SJCRH30 (cell line): ENCODE measurements at regions not wholly inside any gene's neighbourhood (a gene's known extent, or its start where the extent isn't known, plus 50 kb on each side); places are given as distances from the start of the nearest gene placed in this dataset.

Experiments used
- DNase-seq, 2 experiments: peaks; one replicate each; pipeline ENCODE4 v3.0.0-alpha.2; 2015 to 2020
- H3K27ac ChIP-seq: fragments of 250-450 bp; sonication (Bioruptor Pico); 2 replicates; pipeline ENCODE4 v1.5.1; 2020; ENCODE audit warnings: mild to moderate bottlenecking, moderate library complexity
- H3K27me3 ChIP-seq: fragments of 250-450 bp; sonication (Bioruptor Pico); 2 replicates; pipeline ENCODE4 v1.5.1; 2020; ENCODE audit warnings: mild to moderate bottlenecking, moderate library complexity
- H3K36me3 ChIP-seq: fragments of 250-450 bp; sonication (Bioruptor Pico); 2 replicates; pipeline ENCODE4 v1.5.1; 2020; ENCODE audit warnings: mild to moderate bottlenecking, moderate library complexity
- H3K4me1 ChIP-seq: fragments of 250-450 bp; sonication (Bioruptor Pico); 2 replicates; pipeline ENCODE4 v1.5.1; 2020; ENCODE audit warnings: mild to moderate bottlenecking, moderate library complexity
- H3K4me3 ChIP-seq: fragments of 250-450 bp; sonication (Bioruptor Pico); 2 replicates; pipeline ENCODE4 v1.5.1; 2020; ENCODE audit warnings: mild to moderate bottlenecking, moderate library complexity
- H3K9me3 ChIP-seq: fragments of 250-450 bp; sonication (Bioruptor Pico); replicated peaks from 2 replicates; pipeline ENCODE4 v1.5.1; 2020; ENCODE audit warnings: mild to moderate bottlenecking, moderate library complexity

GRCh38 chr10:91335147-91335546 lies 75.0 kb upstream of the HECTD2 start:
- H3K4me3 ChIP-seq: no peak overlapping the region
- H3K27ac ChIP-seq: no peak overlapping the region
- peaks cover 18% of the 10 kb centered on the region for H3K4me1 ChIP-seq
- no peaks in the 10 kb centered on the region for H3K36me3 ChIP-seq
- no peak for DNase-seq
- no peaks in the 10 kb centered on the region for H3K27me3 ChIP-seq
- no peaks in the 10 kb centered on the region for H3K9me3 ChIP-seq

- DNase-seq: peak; percentile 11 to 50
- Histone ChIP-seq H3K9me3 (no peaks in the 10 kb centered on the region), H3K27ac (peak overlapping the region; percentile 100), H3K4me1 (peaks cover 41% of the 10 kb centered on the region), H3K4me3 (no peak overlapping the region), H3K27me3 (no peaks in the 10 kb centered on the region), H3K36me3 (no peaks in the 10 kb centered on the region)
Observed at GRCh38 chr10:91339729-91340128, 70.4 kb upstream of the HECTD2 start.

GRCh38 chr10:91340613-91341362 lies 69.4 kb upstream of the HECTD2 start:
- Histone ChIP-seq H3K36me3 (no peaks in the 10 kb centered on the region), H3K4me1 (peaks cover 41% of the 10 kb centered on the region), H3K27me3 (no peaks in the 10 kb centered on the region), H3K9me3 (no peaks in the 10 kb centered on the region), H3K4me3 (no peak overlapping the region; the same call in 1 of the 2 replicates), H3K27ac (peak overlapping the region; percentile 100)
- DNase-seq: peak; percentile 86 to 92

GRCh38 chr10:91341686-91342085 lies 68.5 kb upstream of the HECTD2 start:
- no peaks in the 10 kb centered on the region for H3K9me3 ChIP-seq
- H3K4me1 ChIP-seq: peaks cover 41% of the 10 kb centered on the region
- no peaks in the 10 kb centered on the region for H3K27me3 ChIP-seq
- H3K27ac ChIP-seq: peak overlapping the region; percentile 100
- peak; percentile 6 to 33 for DNase-seq
- no peaks in the 10 kb centered on the region for H3K36me3 ChIP-seq
- H3K4me3 ChIP-seq: no peak overlapping the region

- no peak for DNase-seq
- H3K4me3 ChIP-seq: no peak overlapping the region
- H3K27ac ChIP-seq: peak overlapping the region; percentile 100
- no peaks in the 10 kb centered on the region for H3K27me3 ChIP-seq
- H3K9me3 ChIP-seq: no peaks in the 10 kb centered on the region
- peaks cover 41% of the 10 kb centered on the region for H3K4me1 ChIP-seq
- no peaks in the 10 kb centered on the region for H3K36me3 ChIP-seq
Observed at GRCh38 chr10:91343010-91343409, 67.1 kb upstream of the HECTD2 start.

- Histone ChIP-seq H3K4me1 (peaks cover 31% of the 10 kb centered on the region), H3K9me3 (no peaks in the 10 kb centered on the region), H3K27me3 (no peaks in the 10 kb centered on the region), H3K4me3 (no peak overlapping the region), H3K27ac (no peak overlapping the region), H3K36me3 (no peaks in the 10 kb centered on the region)
- no peak for DNase-seq
Observed at GRCh38 chr10:91344117-91344856, 65.9 kb upstream of the HECTD2 start.

- no peaks in the 10 kb centered on the region for H3K27me3 ChIP-seq
- H3K27ac ChIP-seq: no peak overlapping the region
- no peak overlapping the region for H3K4me3 ChIP-seq
- no peak for DNase-seq
- no peaks in the 10 kb centered on the region for H3K36me3 ChIP-seq
- H3K9me3 ChIP-seq: no peaks in the 10 kb centered on the region
- peaks cover 20% of the 10 kb centered on the region for H3K4me1 ChIP-seq
Observed at GRCh38 chr10:91345716-91346115, 64.4 kb upstream of the HECTD2 start.

GRCh38 chr10:91347529-91347928 lies 62.6 kb upstream of the HECTD2 start:
- H3K9me3 ChIP-seq: no peaks in the 10 kb centered on the region
- H3K27ac ChIP-seq: no peak overlapping the region
- H3K4me3 ChIP-seq: no peak overlapping the region
- no peak for DNase-seq
- peaks cover 6% of the 10 kb centered on the region for H3K4me1 ChIP-seq
- no peaks in the 10 kb centered on the region for H3K36me3 ChIP-seq
- H3K27me3 ChIP-seq: no peaks in the 10 kb centered on the region

- Histone ChIP-seq H3K4me1 (peaks cover 5% of the 10 kb centered on the region), H3K27ac (no peak overlapping the region), H3K9me3 (no peaks in the 10 kb centered on the region), H3K36me3 (no peaks in the 10 kb centered on the region), H3K4me3 (no peak overlapping the region), H3K27me3 (no peaks in the 10 kb centered on the region)
- DNase-seq: peak in 1 of 2 experiments; percentile 8
Observed at GRCh38 chr10:91349381-91349780, 60.8 kb upstream of the HECTD2 start.

- Histone ChIP-seq H3K27me3 (no peaks in the 10 kb centered on the region), H3K4me1 (peaks cover 14% of the 10 kb centered on the region), H3K4me3 (no peak overlapping the region), H3K9me3 (no peaks in the 10 kb centered on the region), H3K36me3 (no peaks in the 10 kb centered on the region), H3K27ac (no peak overlapping the region)
- DNase-seq: peak in 1 of 2 experiments; percentile 12
Observed at GRCh38 chr10:91350651-91351081, 59.5 kb upstream of the HECTD2 start.

GRCh38 chr10:91352760-91353159 lies 57.4 kb upstream of the HECTD2 start:
- Histone ChIP-seq H3K4me1 (peaks cover 14% of the 10 kb centered on the region), H3K36me3 (no peaks in the 10 kb centered on the region), H3K27ac (no peak overlapping the region), H3K27me3 (no peaks in the 10 kb centered on the region), H3K4me3 (no peak overlapping the region), H3K9me3 (no peaks in the 10 kb centered on the region)
- DNase-seq: no peak

GRCh38 chr10:91354166-91355075 lies 55.7 kb upstream of the HECTD2 start:
- Histone ChIP-seq H3K27ac (peak overlapping the region; percentile 39), H3K4me1 (peaks cover 14% of the 10 kb centered on the region)

GRCh38 chr10:91355998-91356397 lies 54.1 kb upstream of the HECTD2 start:
- peaks cover 10% of the 10 kb centered on the region for H3K4me1 ChIP-seq
- no peaks in the 10 kb centered on the region for H3K9me3 ChIP-seq

More at GRCh38 chr10:91354166-91355075, 55.7 kb upstream of the HECTD2 start:
- H3K9me3 ChIP-seq: no peaks in the 10 kb centered on the region
- H3K36me3 ChIP-seq: no peaks in the 10 kb centered on the region
- no peak overlapping the region for H3K4me3 ChIP-seq
- peak in 1 of 2 experiments; percentile 55 for DNase-seq
- H3K27me3 ChIP-seq: no peaks in the 10 kb centered on the region

GRCh38 chr10:91357497-91357896 lies 52.6 kb upstream of the HECTD2 start:
- Histone ChIP-seq H3K9me3 (no peaks in the 10 kb centered on the region), H3K4me3 (no peak overlapping the region), H3K27ac (no peak overlapping the region), H3K27me3 (no peaks in the 10 kb centered on the region), H3K4me1 (peaks cover 10% of the 10 kb centered on the region), H3K36me3 (no peaks in the 10 kb centered on the region)
- no peak for DNase-seq

More at GRCh38 chr10:91355998-91356397, 54.1 kb upstream of the HECTD2 start:
- DNase-seq: no peak
- Histone ChIP-seq H3K27me3 (no peaks in the 10 kb centered on the region), H3K27ac (no peak overlapping the region), H3K4me3 (no peak overlapping the region), H3K36me3 (no peaks in the 10 kb centered on the region)
